HG03565 (cell line): ENCODE measurements at regions not wholly inside any gene's neighbourhood (a gene's known extent, or its start where the extent isn't known, plus 50 kb on each side); places are given as distances from the start of the nearest gene placed in this dataset.

Experiments used
- ATAC-seq: cut with Tn5 transposase; IDR thresholded peaks from one replicate; pipeline ENCODE4 v1.9.1; 2021; ENCODE audit warnings: mild to moderate bottlenecking, moderate library complexity; ENCODE audit not compliant: unreplicated experiment

GRCh38 chr4:22233230-22233629 is 282.6 kb downstream of the ADGRA3 start:
- no peak for ATAC-seq

DNA sequence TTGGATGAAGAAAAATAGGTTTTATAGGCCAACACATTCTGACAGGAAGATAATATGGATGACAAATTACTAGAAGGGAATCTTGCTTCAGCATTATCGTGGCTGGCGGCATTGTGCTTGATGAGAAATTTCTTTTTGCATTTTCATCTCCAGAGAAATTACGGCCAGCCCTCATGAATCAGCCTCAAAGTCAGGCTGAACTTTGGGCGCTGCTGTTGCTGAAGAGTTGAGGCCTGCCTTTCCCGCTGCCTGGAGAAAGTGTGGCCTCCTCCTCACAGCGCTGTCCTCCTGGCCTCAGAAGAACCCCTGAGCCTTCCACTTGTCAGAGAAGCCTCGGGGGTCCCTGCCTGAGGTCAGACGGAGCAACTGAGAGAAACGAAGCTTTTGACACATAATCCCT is 272.4 kb upstream of the KCNIP4 start:
- no peak for ATAC-seq

GRCh38 chr4:22217480-22217879 is 268.9 kb upstream of the KCNIP4 start:
- no peak for ATAC-seq

DNA sequence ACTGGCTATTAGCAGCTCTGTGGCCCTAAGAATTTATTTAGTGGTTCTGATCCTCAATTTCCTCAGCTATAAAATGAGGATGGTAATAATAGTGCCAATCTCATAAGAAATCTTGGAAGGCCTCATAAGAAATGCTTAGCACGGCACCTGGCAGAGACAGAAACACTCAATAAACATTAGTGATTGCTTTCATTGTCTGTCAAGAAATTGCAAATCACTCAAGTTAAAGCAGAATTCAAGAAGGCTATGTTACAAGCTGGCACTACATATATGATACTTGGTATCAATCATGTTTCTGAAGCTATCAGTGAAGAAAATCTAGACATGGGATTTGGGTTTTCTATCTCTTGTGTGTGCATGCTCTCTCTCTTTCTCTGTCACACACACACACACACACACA is 267.7 kb upstream of the KCNIP4 start:
- ATAC-seq: no peak

DNA sequence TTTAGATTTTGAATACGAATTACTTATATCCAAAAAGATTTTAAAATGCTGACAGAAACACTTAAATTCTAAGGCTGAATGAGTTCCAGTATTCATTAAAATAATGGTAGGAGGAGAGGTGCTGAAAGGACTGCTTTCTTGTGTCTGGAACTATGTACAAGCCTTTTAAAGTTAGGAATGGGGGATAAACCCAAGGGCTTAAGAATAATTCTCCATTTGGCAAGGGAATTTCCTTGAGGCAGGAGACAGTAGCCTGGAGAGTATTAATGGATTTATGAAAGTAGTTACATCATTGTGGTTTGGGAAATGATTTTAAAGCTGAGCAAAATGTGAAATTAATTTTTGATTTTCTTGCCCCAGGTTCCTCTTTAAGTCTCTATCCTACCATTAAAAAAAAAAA is 266.5 kb upstream of the KCNIP4 start:
- no peak for ATAC-seq

DNA sequence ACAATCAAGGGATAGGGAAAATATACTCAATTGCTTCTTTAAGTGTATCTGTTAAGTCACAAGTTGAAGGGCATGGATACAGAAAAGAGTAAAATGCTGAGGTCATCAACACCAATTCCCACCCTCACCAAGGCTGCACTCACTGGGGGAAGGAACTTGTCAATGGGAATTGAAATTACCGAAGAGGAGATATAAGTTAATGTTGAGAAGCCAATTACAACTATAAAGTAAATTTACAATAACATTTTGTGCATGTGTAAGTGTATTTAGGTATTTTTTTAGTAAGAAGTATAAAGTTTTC is 255.1 kb upstream of the KCNIP4 start:
- no peak for ATAC-seq

DNA sequence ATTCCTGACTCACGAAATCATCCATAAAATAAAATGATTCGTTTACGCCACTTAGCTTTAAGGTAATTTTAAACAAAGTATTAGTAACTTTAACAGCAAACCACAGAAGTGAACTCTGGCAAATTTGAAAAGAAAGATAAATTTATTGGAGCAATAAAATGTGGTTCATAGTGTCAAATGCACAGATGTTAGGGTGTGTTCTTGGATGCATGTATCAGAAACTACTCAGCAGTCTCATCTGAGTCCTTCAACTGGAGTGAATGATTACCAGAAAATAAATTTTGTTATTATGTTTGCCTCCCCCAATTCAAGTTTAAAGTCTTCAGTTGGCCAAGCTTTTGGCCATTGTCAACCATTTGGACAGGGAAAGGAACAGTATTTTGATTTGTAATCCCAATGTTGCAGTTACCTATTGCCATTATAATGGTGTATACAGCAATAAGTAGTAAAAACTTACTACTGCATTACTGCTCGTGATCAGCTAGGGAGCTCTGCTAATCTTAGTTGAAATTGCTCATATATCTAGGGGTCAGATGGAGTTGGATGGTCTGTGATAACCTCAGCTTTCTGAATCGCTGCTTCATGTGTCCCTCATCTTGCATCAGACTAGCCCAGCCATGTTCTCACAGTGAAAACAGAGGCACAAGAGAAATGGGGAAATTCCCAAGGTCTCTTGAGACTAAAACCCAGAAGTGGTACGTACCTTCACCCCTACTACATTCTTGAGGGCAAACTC is 254.6 kb upstream of the KCNIP4 start:
- ATAC-seq: no peak

- ATAC-seq: no peak
Observed at GRCh38 chr4:22202246-22202974, 253.8 kb upstream of the KCNIP4 start.

- no peak for ATAC-seq
Observed at GRCh38 chr4:22201256-22201655, 252.7 kb upstream of the KCNIP4 start.

DNA sequence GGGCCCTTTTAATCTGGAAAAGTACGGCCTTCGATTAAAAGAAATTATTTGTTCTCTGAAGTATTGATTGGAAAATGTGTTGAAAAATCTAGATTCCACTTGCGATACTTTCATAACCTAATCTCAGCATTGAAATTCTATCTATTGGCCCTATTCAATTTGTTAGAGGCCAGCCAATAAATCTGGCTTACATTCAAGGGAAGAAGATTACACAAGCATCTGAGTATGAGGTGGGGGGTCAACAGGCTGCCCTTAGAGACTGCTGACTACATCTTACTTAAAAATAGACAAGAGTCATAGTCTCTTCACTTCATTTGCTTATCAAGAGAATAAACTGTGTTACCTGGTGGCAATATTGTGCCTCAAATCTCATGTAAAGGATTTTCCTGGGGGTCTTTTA is 248.0 kb upstream of the KCNIP4 start:
- ATAC-seq: no peak

GRCh38 chr4:22192084-22192511 is 243.5 kb upstream of the KCNIP4 start:
- ATAC-seq: no peak

GRCh38 chr4:22191565-22191964 is 243.0 kb upstream of the KCNIP4 start:
- no peak for ATAC-seq

DNA sequence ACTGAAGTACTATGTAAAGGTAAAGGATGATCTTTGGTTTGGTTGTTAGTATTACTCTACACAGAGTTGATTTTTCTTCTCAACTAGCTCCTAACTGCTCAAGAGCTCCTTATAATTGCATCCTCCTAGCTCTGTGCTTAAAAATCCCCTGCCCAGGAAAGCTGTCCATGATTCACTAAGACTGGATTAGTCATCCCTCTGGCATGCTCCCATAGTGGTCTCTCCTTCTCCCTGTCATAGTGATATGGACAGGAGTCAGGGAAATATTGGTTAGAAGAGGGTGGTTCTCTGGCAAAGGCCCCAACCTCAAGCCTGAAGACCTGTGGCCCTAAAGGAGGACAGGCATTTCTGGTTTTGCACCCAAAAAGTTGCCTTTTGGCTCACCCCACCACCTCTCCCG is 242.3 kb upstream of the KCNIP4 start:
- ATAC-seq: no peak

- ATAC-seq: no peak
Observed at GRCh38 chr4:22187203-22187820, 238.7 kb upstream of the KCNIP4 start.

GRCh38 chr4:22181736-22182135 is 233.2 kb upstream of the KCNIP4 start:
- ATAC-seq: no peak

GRCh38 chr4:22179124-22179874 is 230.7 kb upstream of the KCNIP4 start:
- no peak for ATAC-seq

GRCh38 chr4:22174640-22175039 is 226.1 kb upstream of the KCNIP4 start:
- ATAC-seq: no peak

GRCh38 chr4:22170353-22170752 is 221.8 kb upstream of the KCNIP4 start:
- no peak for ATAC-seq

DNA sequence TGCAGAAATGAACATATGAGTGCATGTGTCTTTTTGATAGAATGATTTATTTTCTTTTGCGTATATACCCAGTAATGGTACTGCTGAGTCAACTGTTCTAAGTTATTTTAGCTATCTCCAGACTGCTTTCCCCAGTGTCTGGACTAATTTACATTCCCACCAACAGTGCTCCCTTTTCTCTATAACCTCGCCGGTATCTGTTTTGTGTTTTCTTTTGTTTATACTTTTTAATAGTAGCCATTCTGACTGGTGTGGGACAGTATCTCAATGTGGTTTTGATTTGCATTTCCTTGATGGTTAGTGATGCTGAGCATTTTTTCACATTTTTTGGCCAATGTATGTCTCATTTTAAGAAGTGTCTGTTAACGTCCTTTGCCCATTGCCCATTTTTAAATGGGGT is 218.6 kb upstream of the KCNIP4 start:
- no peak for ATAC-seq

DNA sequence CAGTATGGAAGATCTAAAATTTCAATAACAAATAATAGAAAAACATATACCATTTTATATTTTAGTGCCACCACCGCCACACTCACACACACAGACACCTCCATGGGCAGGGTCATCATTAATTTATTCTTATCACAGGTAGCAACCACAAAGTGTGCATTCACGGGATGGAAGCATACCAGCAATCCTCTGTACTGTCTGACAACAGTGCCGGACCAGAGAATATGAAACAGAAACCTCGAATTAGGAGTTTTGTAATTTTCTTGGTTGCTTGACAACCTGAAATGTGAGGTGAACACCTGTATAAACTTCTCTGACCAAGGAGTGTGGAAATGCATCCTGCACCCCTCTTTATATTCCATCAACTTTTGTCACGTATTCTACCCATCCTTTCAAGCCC is 213.9 kb upstream of the KCNIP4 start:
- ATAC-seq: no peak

DNA sequence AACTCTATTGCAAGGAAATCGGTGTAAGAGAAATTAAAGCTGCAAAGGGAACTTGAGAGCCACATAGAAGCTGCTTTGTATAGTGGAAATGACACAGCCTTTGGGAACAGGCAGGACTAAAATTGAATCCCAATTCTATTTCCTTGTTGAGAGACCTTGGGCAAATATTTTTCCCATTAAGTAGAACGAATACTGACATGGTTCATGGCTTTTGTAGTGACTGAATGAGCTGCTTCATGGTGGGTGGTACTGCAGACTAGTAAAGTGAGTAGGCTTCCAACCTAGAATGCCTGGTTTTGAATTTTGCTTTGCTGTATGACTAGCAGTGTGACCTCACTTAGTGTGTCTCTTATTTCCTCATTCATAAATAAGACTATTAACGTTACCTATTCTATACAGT is 182.2 kb upstream of the KCNIP4 start:
- ATAC-seq: no peak
